ENCODE measurements at regions not wholly inside any gene's neighbourhood (a gene's known extent, or its start where the extent isn't known, plus 50 kb on each side); places are given as distances from the start of the nearest gene placed in this dataset.

GRCh38 chr3:105963161-105963560 lies 94.3 kb upstream of the CBLB start:
- TF ChIP-seq POLR2A (IDR thresholded peaks at IDR 0.05) = no peak
- TF ChIP-seq CTCF (IDR thresholded peaks at IDR 0.05) = no peak
- Histone ChIP-seq H3K4me1 (no peaks in the 10 kb centered on the region), H3K27me3 (no peaks in the 10 kb centered on the region), H3K36me3 (no peaks in the 10 kb centered on the region), H3K27ac (no peak overlapping the region), H3K9me3 (no peaks in the 10 kb centered on the region), H3K4me3 (no peak overlapping the region)
- no peak for DNase-seq

- Histone ChIP-seq H3K36me3 (no peaks in the 10 kb centered on the region), H3K4me1 (no peaks in the 10 kb centered on the region), H3K27me3 (no peaks in the 10 kb centered on the region), H3K9me3 (no peaks in the 10 kb centered on the region), H3K4me3 (no peak overlapping the region), H3K27ac (no peak overlapping the region)
- no peak for DNase-seq
- no peak for TF ChIP-seq CTCF (IDR thresholded peaks at IDR 0.05)
- TF ChIP-seq POLR2A (IDR thresholded peaks at IDR 0.05) = no peak
Measured at GRCh38 chr3:105965384-105965783, 96.6 kb upstream of the CBLB start.

GRCh38 chr3:105967117-105967516 lies 98.3 kb upstream of the CBLB start:
- Histone ChIP-seq H3K9me3 (peaks cover 0 to under 1% (median 0%) of the 10 kb centered on the region in 4 donors), H3K4me1 (no peaks in the 10 kb centered on the region), H3K27ac (no peak overlapping the region), H3K27me3 (no peaks in the 10 kb centered on the region), H3K4me3 (no peak overlapping the region), H3K36me3 (no peaks in the 10 kb centered on the region)
- DNase-seq = no peak
- TF ChIP-seq POLR2A (IDR thresholded peaks at IDR 0.05) = no peak
- no peak for TF ChIP-seq CTCF (IDR thresholded peaks at IDR 0.05)

GRCh38 chr3:105970283-105970682 lies 101.5 kb upstream of the CBLB start:
- TF ChIP-seq POLR2A (IDR thresholded peaks at IDR 0.05) = no peak
- TF ChIP-seq CTCF (IDR thresholded peaks at IDR 0.05) = no peak
- Histone ChIP-seq H3K27ac (no peak overlapping the region), H3K9me3 (peaks cover 0 to 4% (median 0%) of the 10 kb centered on the region in 4 donors), H3K4me1 (no peaks in the 10 kb centered on the region), H3K4me3 (no peak overlapping the region), H3K36me3 (no peaks in the 10 kb centered on the region), H3K27me3 (no peaks in the 10 kb centered on the region)
- no peak for DNase-seq

- TF ChIP-seq CTCF (IDR thresholded peaks at IDR 0.05) = no peak
- TF ChIP-seq POLR2A (IDR thresholded peaks at IDR 0.05) = no peak
- peaks cover 0 to 4% (median 0%) of the 10 kb centered on the region in 4 donors for H3K9me3 ChIP-seq
- H3K4me1 ChIP-seq = no peaks in the 10 kb centered on the region
- H3K36me3 ChIP-seq = no peaks in the 10 kb centered on the region
- no peak overlapping the region for H3K4me3 ChIP-seq
- H3K27ac ChIP-seq = no peak overlapping the region
- DNase-seq = no peak
- H3K27me3 ChIP-seq = no peaks in the 10 kb centered on the region
Measured at GRCh38 chr3:105972069-105972468, 103.3 kb upstream of the CBLB start.

- peaks cover 0 to 4% (median 0%) of the 10 kb centered on the region in 4 donors for H3K9me3 ChIP-seq
- H3K4me3 ChIP-seq = no peak overlapping the region
- no peak for DNase-seq
- no peaks in the 10 kb centered on the region for H3K27me3 ChIP-seq
- H3K36me3 ChIP-seq = no peaks in the 10 kb centered on the region
- H3K27ac ChIP-seq = no peak overlapping the region
- TF ChIP-seq CTCF (IDR thresholded peaks at IDR 0.05) (no peak), POLR2A (IDR thresholded peaks at IDR 0.05) (no peak)
- H3K4me1 ChIP-seq = no peaks in the 10 kb centered on the region
Measured at GRCh38 chr3:105974381-105974780, 105.6 kb upstream of the CBLB start.

All from Peyer's patch (tissue), 4 donors.